Right renal pelvis (tissue), 4 donors: ENCODE measurements at regions not wholly inside any gene's neighbourhood (a gene's known extent, or its start where the extent isn't known, plus 50 kb on each side); places are given as distances from the start of the nearest gene placed in this dataset.
"Not testable (repeated sequence)": the region's sequence is repeated elsewhere in the genome, so short reads cannot be mapped to it uniquely, and the experiment has no call there.

Source experiments
- DNase-seq, 4 donors: peaks; one replicate each; pipeline ENCODE4 v3.0.0-alpha.2; 2013; ENCODE audit warnings: low read depth in 4 of 4, low spot score in 3 of 4, missing footprints in 1 of 4

GRCh38 chr6:28656715-28657114 is 131.0 kb downstream of the GPX5 start:
- DNase-seq, result no peak

GRCh38 chr6:28657381-28657768 is 131.7 kb downstream of the GPX5 start:
- no peak for DNase-seq

- peak in 1 of 4 donors; percentile 64 for DNase-seq
Observed at GRCh38 chr6:28657769-28658465, 132.2 kb downstream of the GPX5 start.

GRCh38 chr6:28658475-28659249 is 133.0 kb downstream of the GPX5 start:
- peak in 1 of 4 donors; percentile 28 for DNase-seq

- no peak for DNase-seq
Observed at GRCh38 chr6:28659250-28659566, 133.5 kb downstream of the GPX5 start.

GRCh38 chr6:28661097-28661713 is 135.5 kb downstream of the GPX5 start:
- no peak for DNase-seq

GRCh38 chr6:28664870-28665396 is 139.3 kb downstream of the GPX5 start:
- no peak for DNase-seq

GRCh38 chr6:28673417-28673786 is 147.7 kb downstream of the GPX5 start:
- no peak for DNase-seq

- DNase-seq, result no peak
Observed at GRCh38 chr6:28673787-28674671, 148.3 kb downstream of the GPX5 start.

GRCh38 chr6:28675600-28675999 is 149.9 kb downstream of the GPX5 start:
- no peak for DNase-seq

- DNase-seq, result no peak
Observed at GRCh38 chr6:28682542-28682941, 156.9 kb downstream of the GPX5 start.

- DNase-seq, result not testable (repeated sequence)
Observed at GRCh38 chr6:28682956-28683685, 157.4 kb downstream of the GPX5 start.

- no peak for DNase-seq
Observed at GRCh38 chr6:28683945-28684538, 158.4 kb downstream of the GPX5 start.

- DNase-seq, result not testable (repeated sequence)
Observed at GRCh38 chr6:28685960-28686359, 160.3 kb downstream of the GPX5 start.

- DNase-seq, result peak; percentile 45 to 65 (median 57)
Observed at GRCh38 chr6:28686446-28687027, 160.9 kb downstream of the GPX5 start.

GRCh38 chr6:28687309-28687981 is 161.8 kb downstream of the GPX5 start:
- DNase-seq, result not testable (repeated sequence)

GRCh38 chr6:28691991-28692390 is 166.3 kb downstream of the GPX5 start:
- not testable (repeated sequence) for DNase-seq

GRCh38 chr6:28693033-28693750 is 167.5 kb downstream of the GPX5 start:
- DNase-seq, result no peak
